ENCODE measurements at regions not wholly inside any gene's neighbourhood (a gene's known extent, or its start where the extent isn't known, plus 50 kb on each side); places are given as distances from the start of the nearest gene placed in this dataset.
"Not testable (repeated sequence)": the region's sequence is repeated elsewhere in the genome, so short reads cannot be mapped to it uniquely, and the experiment has no call there.

- no peaks in the 10 kb centered on the region for H3K36me3 Mint-ChIP-seq (ENCODE audit: low read depth)
- no peak for ATAC-seq
Measured at GRCh38 chr6:169367507-169367906, 113.9 kb upstream of the THBS2 start.

GRCh38 chr6:169366258-169366901 lies 112.7 kb upstream of the THBS2 start:
- H3K27ac Mint-ChIP-seq: no peak overlapping the region
- H3K9me3 Mint-ChIP-seq: no peaks in the 10 kb centered on the region
- H3K36me3 Mint-ChIP-seq (ENCODE audit: low read depth): no peaks in the 10 kb centered on the region
- ATAC-seq: no peak
- H3K4me3 Mint-ChIP-seq: no peak overlapping the region
- DNase-seq: no peak
- H3K4me1 Mint-ChIP-seq: no peaks in the 10 kb centered on the region
- no peaks in the 10 kb centered on the region for H3K27me3 Mint-ChIP-seq

More at GRCh38 chr6:169367507-169367906, 113.9 kb upstream of the THBS2 start:
- Mint-ChIP-seq H3K4me3 (no peak overlapping the region), H3K4me1 (no peaks in the 10 kb centered on the region), H3K9me3 (no peaks in the 10 kb centered on the region), H3K27ac (no peak overlapping the region), H3K27me3 (no peaks in the 10 kb centered on the region)
- DNase-seq: no peak

DNA sequence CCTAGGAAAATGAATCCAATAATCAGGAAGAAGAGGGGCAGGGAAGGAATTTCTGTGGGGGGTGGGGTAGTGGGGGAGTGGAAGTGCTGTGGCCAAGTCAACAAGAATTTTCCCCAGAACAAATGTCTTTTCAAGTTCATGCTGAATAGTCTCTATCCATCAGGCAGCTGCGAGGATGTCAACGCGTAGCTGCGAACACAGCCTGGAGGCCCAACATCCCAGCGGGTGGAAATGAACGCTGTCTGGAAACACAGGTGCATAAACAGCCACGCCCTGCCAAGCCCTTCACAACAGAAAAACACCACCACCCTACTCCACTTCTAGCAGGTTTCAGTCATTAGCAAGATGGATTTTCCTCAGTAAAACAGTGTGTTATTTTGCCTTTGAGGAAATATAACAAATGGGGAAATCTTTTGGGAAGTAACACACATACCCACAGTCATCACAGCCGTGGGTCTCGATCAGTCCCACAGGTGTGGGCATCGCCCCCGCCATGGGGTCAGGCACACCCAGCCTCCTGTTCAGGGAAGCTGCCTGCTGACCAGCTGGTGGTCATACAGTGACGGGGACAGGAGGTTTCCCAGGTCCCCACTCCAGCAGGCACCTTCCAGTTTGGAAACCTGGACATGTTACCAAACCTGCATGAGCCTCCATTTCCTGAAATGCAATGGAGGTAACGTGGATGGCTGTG lies 112.1 kb upstream of the THBS2 start:
- Mint-ChIP-seq H3K27me3 (no peaks in the 10 kb centered on the region), H3K27ac (no peak overlapping the region), H3K9me3 (no peaks in the 10 kb centered on the region), H3K4me1 (no peaks in the 10 kb centered on the region), H3K36me3 (ENCODE audit: low read depth) (no peaks in the 10 kb centered on the region), H3K4me3 (no peak overlapping the region)
- ATAC-seq: no peak
- no peak for DNase-seq

GRCh38 chr6:169363590-169363989 lies 109.9 kb upstream of the THBS2 start:
- no peaks in the 10 kb centered on the region for H3K4me1 Mint-ChIP-seq
- no peaks in the 10 kb centered on the region for H3K27me3 Mint-ChIP-seq
- DNase-seq (no peak), ATAC-seq (no peak)
- no peak overlapping the region for H3K27ac Mint-ChIP-seq
- no peak overlapping the region for H3K4me3 Mint-ChIP-seq
- no peaks in the 10 kb centered on the region for H3K36me3 Mint-ChIP-seq (ENCODE audit: low read depth)
- no peaks in the 10 kb centered on the region for H3K9me3 Mint-ChIP-seq

DNA sequence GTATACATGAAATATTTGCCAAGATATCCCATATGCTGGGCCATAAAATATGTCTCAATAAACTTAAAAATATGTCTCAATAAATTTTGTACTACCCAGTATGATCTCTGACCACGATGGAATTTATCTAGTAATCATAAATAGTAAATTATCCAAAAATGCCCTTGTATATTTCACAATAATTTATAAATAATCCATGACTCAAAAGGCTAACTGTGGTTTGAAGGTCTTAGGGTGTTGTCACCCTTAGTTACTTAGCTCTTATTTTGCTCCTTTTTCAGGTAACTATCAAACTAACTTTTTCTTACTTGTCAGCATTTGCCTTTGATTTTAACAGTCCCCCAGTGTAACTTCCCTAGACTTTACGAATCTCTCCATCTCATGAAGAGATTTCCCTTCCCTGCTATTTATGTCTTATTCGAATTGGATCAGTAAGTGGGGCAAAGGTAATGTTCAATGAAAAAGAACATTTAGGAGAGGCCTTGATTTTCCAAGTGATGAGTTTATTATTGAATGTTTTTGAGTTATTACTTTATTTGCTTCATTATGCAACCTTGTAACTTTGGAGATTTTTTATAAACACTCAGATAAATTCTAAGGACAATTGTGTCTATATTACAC lies 109.0 kb upstream of the THBS2 start:
- Mint-ChIP-seq H3K36me3 (ENCODE audit: low read depth) (no peaks in the 10 kb centered on the region), H3K4me3 (no peak overlapping the region), H3K27me3 (no peaks in the 10 kb centered on the region), H3K4me1 (no peaks in the 10 kb centered on the region), H3K9me3 (no peaks in the 10 kb centered on the region), H3K27ac (no peak overlapping the region)
- ATAC-seq (no peak), DNase-seq (no peak)

DNA sequence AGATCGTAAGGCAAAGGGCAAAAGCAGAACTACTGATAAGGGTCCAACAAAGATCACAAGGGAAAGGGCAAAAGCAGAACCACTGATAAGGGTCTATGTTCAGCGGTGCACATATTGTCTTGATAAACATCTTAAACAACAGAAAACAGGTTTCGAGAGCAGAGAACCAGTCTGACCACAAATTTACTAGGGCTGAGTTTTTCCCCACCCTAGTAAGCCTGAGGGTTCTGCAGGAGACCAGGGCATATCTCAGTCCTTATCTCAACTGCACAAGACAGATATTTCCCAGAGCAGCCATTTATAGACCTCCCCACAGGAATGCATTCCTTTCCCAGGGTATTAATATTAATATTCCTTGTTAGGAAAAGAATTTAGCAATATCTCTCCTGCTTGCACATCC lies 101.4 kb upstream of the THBS2 start:
- peaks cover 16% of the 10 kb centered on the region for H3K9me3 Mint-ChIP-seq
- peaks cover 25% of the 10 kb centered on the region for H3K27me3 Mint-ChIP-seq
- not testable (repeated sequence) for H3K4me3 Mint-ChIP-seq; ATAC-seq; DNase-seq; H3K36me3 Mint-ChIP-seq (ENCODE audit: low read depth); H3K4me1 Mint-ChIP-seq; H3K27ac Mint-ChIP-seq

- ATAC-seq (no peak), DNase-seq (no peak)
- H3K27ac Mint-ChIP-seq: no peak overlapping the region
- no peaks in the 10 kb centered on the region for H3K9me3 Mint-ChIP-seq
- H3K36me3 Mint-ChIP-seq (ENCODE audit: low read depth): no peaks in the 10 kb centered on the region
- peaks cover 5% of the 10 kb centered on the region for H3K27me3 Mint-ChIP-seq
- H3K4me1 Mint-ChIP-seq: no peaks in the 10 kb centered on the region
- no peak overlapping the region for H3K4me3 Mint-ChIP-seq
Measured at GRCh38 chr6:169345146-169345545, 91.5 kb upstream of the THBS2 start.

- no peaks in the 10 kb centered on the region for H3K9me3 Mint-ChIP-seq
- H3K27ac Mint-ChIP-seq: no peak overlapping the region
- no peaks in the 10 kb centered on the region for H3K4me1 Mint-ChIP-seq
- no peak for DNase-seq
- H3K36me3 Mint-ChIP-seq (ENCODE audit: low read depth): no peaks in the 10 kb centered on the region
- peaks cover 3% of the 10 kb centered on the region for H3K27me3 Mint-ChIP-seq
- H3K4me3 Mint-ChIP-seq: no peak overlapping the region
- no peak for ATAC-seq
Measured at GRCh38 chr6:169344750-169345065, 91.1 kb upstream of the THBS2 start.

GRCh38 chr6:169343886-169344749 lies 90.5 kb upstream of the THBS2 start:
- H3K27me3 Mint-ChIP-seq: no peaks in the 10 kb centered on the region
- no peaks in the 10 kb centered on the region for H3K4me1 Mint-ChIP-seq
- DNase-seq (no peak), ATAC-seq (no peak)
- no peaks in the 10 kb centered on the region for H3K9me3 Mint-ChIP-seq
- no peak overlapping the region for H3K4me3 Mint-ChIP-seq
- no peak overlapping the region for H3K27ac Mint-ChIP-seq
- H3K36me3 Mint-ChIP-seq (ENCODE audit: low read depth): no peaks in the 10 kb centered on the region

DNA sequence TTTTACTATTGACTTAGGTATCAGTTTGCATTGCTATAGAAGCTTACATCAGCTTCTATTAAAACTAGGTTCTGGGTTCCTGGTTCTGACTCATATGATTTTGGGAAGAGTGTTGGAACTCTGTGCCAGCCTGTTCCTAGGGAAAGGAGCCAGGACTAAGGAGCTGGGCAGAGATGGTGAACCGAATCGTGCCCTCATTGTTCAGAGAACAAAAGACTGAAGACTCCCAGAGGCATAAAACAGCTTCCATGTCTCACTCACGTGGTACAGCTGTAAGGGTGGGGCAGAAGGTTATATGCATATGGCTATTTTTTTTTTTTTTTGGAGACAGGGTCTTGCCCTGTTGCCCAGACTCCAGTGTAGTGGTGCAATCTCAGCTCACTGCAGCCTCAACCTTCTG lies 89.1 kb upstream of the THBS2 start:
- no peak overlapping the region for H3K27ac Mint-ChIP-seq

DNA sequence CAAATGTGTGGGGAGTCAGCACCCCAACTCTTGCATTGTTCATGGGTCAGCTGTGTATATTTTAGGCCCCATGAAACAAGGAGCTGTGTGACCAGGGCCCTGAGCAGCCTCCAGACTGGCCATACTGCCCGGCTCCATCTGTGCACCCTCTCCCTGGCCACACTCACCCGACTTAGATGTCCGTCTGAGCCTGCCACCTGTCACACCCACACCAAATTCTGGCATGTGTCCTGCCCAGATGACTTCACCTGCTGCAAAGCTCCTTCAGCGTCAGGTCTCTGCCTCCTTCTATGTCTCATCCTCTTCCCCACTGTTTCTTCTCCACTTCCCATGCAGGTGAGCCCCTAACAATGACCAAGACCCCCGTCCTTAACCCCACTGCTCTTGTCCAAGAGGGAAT lies 88.1 kb upstream of the THBS2 start:
- peaks cover 8% of the 10 kb centered on the region for H3K27me3 Mint-ChIP-seq
- no peak overlapping the region for H3K27ac Mint-ChIP-seq
- no peaks in the 10 kb centered on the region for H3K36me3 Mint-ChIP-seq (ENCODE audit: low read depth)
- ATAC-seq (no peak), DNase-seq (no peak)
- H3K4me3 Mint-ChIP-seq: no peak overlapping the region
- H3K4me1 Mint-ChIP-seq: no peaks in the 10 kb centered on the region
- H3K9me3 Mint-ChIP-seq: no peaks in the 10 kb centered on the region

More for the DNA sequence above, 89.1 kb upstream of the THBS2 start:
- no peak for ATAC-seq
- H3K4me1 Mint-ChIP-seq: no peaks in the 10 kb centered on the region
- H3K27me3 Mint-ChIP-seq: peaks cover under 1% of the 10 kb centered on the region
- H3K4me3 Mint-ChIP-seq: no peak overlapping the region
- H3K36me3 Mint-ChIP-seq (ENCODE audit: low read depth): no peaks in the 10 kb centered on the region
- no peak for DNase-seq
- no peaks in the 10 kb centered on the region for H3K9me3 Mint-ChIP-seq

DNA sequence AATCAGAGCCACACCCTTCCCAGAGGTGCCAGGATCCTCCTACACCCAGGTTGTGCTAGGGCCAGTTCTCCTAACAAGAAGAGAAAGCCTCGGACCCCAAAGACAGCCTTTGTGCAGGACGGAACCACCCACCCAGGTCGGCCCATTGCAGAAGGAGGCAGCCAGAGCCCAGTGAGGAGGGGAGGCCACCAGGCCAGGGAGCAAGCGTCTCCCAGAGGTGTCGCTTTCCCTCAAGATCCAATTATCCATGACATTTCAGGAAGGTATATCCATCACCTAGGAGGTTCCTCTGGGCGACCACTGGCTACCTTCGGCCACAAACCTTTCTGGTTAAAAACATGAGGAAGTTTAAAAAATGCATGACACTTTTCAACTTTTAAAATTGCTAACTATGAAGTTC lies 87.4 kb upstream of the THBS2 start:
- Mint-ChIP-seq H3K36me3 (ENCODE audit: low read depth) (no peaks in the 10 kb centered on the region), H3K4me3 (no peak overlapping the region), H3K27me3 (peaks cover 8% of the 10 kb centered on the region), H3K4me1 (no peaks in the 10 kb centered on the region), H3K27ac (no peak overlapping the region), H3K9me3 (no peaks in the 10 kb centered on the region)
- DNase-seq: no peak
- ATAC-seq: no peak

- H3K9me3 Mint-ChIP-seq: no peaks in the 10 kb centered on the region
- H3K27ac Mint-ChIP-seq: no peak overlapping the region
- no peak overlapping the region for H3K4me3 Mint-ChIP-seq
- H3K36me3 Mint-ChIP-seq (ENCODE audit: low read depth): no peaks in the 10 kb centered on the region
- H3K4me1 Mint-ChIP-seq: no peaks in the 10 kb centered on the region
- ATAC-seq (no peak), DNase-seq (no peak)
- peaks cover 8% of the 10 kb centered on the region for H3K27me3 Mint-ChIP-seq
Measured at GRCh38 chr6:169340395-169340794, 86.7 kb upstream of the THBS2 start.

GRCh38 chr6:169339731-169340309 lies 86.2 kb upstream of the THBS2 start:
- DNase-seq (no peak), ATAC-seq (no peak)
- Mint-ChIP-seq H3K4me1 (no peaks in the 10 kb centered on the region), H3K36me3 (ENCODE audit: low read depth) (no peaks in the 10 kb centered on the region), H3K27me3 (peaks cover 8% of the 10 kb centered on the region), H3K27ac (no peak overlapping the region), H3K9me3 (no peaks in the 10 kb centered on the region), H3K4me3 (no peak overlapping the region)

Measured in activated naive CD8-positive, alpha-beta T cell treated with anti-CD3 and anti-CD28 coated beads, Interleukin-2, amount 50 U/mL, for 24 hours (primary cell).